AG04450 (cell line): ENCODE measurements at regions not wholly inside any gene's neighbourhood (a gene's known extent, or its start where the extent isn't known, plus 50 kb on each side); places are given as distances from the start of the nearest gene placed in this dataset.

Experiments used
- CTCF ChIA-PET: fragments of 300-600, 350-600 bp; formaldehyde crosslinking; extraction: SDS; loops from one replicate; lab custom pipeline; 2022; ENCODE audit warnings: antibody characterized with exemption, inconsistent platforms; lab: Charles Lee
- POLR2A ChIA-PET: fragments of 350-600 bp; formaldehyde crosslinking; extraction: SDS; loops from one replicate; lab custom pipeline; 2021; ENCODE audit warnings: antibody characterized with exemption, inconsistent platforms; lab: Yijun Ruan, JAX
- DNase-seq: peaks from one replicate; pipeline ENCODE4 v3.0.0-alpha.2; 2011; ENCODE audit warnings: low read depth, low spot score
- H3K27ac ChIP-seq: one replicate; pipeline ENCODE4 v1.5.1; 2012; ENCODE audit warnings: low read depth, low read length, control low read depth
- H3K27me3 ChIP-seq: one replicate; pipeline ENCODE4 v1.6.0; 2012; ENCODE audit warnings: low read length; ENCODE audit not compliant: control insufficient read depth, insufficient read depth
- H3K4me3 ChIP-seq: 2 replicates; pipeline ENCODE4 v1.5.1; 2011; ENCODE audit warnings: mild to moderate bottlenecking, low read depth, low read length, control low read depth
- H3K9me3 ChIP-seq: 2 replicates; pipeline ENCODE4 v1.5.1; 2012; ENCODE audit warnings: low read length; ENCODE audit not compliant: control insufficient read depth, insufficient read depth
- TF ChIP-seq, protein P1 (sequence below): IDR thresholded peaks from 2 replicates; pipeline ENCODE4 v1.5.1; 2011; ENCODE audit warnings: low read depth, low read length, control low read depth, inconsistent platforms

DNA sequence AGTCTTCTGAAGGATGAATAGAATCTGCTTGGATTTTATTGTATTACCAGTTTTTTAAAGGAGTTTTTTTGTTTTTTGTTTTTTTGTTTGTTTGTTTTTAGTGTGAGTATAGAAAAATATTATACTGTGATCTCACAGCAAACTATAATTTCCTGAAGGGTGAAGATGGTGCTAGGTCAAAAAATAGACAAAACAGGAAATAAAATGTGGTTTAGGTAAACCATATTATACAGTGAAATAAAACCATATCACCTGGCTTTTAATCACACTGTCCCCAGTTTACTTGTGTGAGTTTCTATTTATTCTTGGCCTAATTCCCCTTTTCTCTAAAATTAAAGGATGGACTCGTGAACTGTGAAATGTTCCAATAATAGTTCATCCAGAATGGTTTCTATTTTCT is 841.3 kb upstream of the CTNND2 start:
- ChIA-PET POLR2A (no interaction called here), CTCF (no interaction called here)
- no peak for DNase-seq
- H3K27me3 ChIP-seq, result no peaks in the 10 kb centered on the region
- no peak overlapping the region for H3K27ac ChIP-seq
- H3K4me3 ChIP-seq, result no peak overlapping the region
- TF ChIP-seq, protein P1, sequence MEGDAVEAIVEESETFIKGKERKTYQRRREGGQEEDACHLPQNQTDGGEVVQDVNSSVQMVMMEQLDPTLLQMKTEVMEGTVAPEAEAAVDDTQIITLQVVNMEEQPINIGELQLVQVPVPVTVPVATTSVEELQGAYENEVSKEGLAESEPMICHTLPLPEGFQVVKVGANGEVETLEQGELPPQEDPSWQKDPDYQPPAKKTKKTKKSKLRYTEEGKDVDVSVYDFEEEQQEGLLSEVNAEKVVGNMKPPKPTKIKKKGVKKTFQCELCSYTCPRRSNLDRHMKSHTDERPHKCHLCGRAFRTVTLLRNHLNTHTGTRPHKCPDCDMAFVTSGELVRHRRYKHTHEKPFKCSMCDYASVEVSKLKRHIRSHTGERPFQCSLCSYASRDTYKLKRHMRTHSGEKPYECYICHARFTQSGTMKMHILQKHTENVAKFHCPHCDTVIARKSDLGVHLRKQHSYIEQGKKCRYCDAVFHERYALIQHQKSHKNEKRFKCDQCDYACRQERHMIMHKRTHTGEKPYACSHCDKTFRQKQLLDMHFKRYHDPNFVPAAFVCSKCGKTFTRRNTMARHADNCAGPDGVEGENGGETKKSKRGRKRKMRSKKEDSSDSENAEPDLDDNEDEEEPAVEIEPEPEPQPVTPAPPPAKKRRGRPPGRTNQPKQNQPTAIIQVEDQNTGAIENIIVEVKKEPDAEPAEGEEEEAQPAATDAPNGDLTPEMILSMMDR, result no peak
- peaks cover 9% of the 10 kb centered on the region for H3K9me3 ChIP-seq

DNA sequence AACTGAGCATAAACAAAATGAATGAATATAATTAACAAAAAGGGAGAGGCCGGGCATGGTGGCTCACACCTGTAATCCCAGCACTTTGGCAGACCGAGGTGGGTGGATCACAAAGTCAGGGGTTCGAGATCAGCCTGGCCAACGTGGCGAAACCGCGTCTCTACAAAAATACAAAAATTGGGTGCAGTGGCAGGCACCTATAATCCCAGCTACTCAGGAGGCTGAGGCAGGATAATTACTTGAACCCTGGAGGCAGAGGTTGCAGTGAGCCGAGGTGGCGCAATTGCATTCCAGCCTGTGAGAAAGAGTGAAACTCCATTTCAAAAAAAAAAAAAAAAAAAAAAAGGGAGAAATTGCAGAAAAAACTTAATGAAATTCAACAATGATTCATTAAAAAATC is 839.3 kb upstream of the CTNND2 start:
- no peaks in the 10 kb centered on the region for H3K27me3 ChIP-seq
- TF ChIP-seq, protein P1, result no peak
- ChIA-PET POLR2A (no interaction called here), CTCF (no interaction called here)
- no peak overlapping the region for H3K27ac ChIP-seq
- DNase-seq, result no peak
- no peak overlapping the region for H3K4me3 ChIP-seq
- H3K9me3 ChIP-seq, result peaks cover 9% of the 10 kb centered on the region

DNA sequence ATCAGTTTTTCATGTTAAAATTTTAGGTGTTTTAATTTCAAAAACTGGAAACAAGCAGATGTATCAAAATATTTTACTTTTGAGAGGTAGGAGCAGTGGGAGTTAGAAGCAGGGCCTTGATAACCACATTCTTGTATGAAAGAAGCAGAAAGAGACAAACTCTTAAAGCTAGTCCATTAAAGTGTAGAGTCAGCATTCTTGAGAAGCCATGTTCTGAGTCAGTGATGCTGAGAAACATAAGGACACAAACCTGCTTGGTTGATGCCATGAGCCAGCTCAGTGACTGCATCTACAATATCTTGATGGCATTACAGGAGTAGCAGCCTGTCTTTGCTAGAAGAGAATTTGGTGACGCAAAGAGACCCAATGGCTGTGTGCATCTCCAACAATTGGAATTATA is 826.1 kb upstream of the CTNND2 start:
- POLR2A ChIA-PET, result no interaction called here
- Histone ChIP-seq H3K27ac (no peak overlapping the region), H3K9me3 (peaks cover 7% of the 10 kb centered on the region; the same call in 1 of the 2 replicates), H3K4me3 (no peak overlapping the region), H3K27me3 (no peaks in the 10 kb centered on the region)
- TF ChIP-seq, protein P1, result no peak
- no peak for DNase-seq
- CTCF ChIA-PET, result no interaction called here

GRCh38 chr5:12716664-12717063 is 812.4 kb upstream of the CTNND2 start:
- Histone ChIP-seq H3K27me3 (no peaks in the 10 kb centered on the region), H3K4me3 (no peak overlapping the region), H3K9me3 (peaks cover 16% of the 10 kb centered on the region), H3K27ac (no peak overlapping the region)
- TF ChIP-seq, protein P1, result no peak
- no peak for DNase-seq
- POLR2A ChIA-PET, result no interaction called here
- CTCF ChIA-PET, result no interaction called here

DNA sequence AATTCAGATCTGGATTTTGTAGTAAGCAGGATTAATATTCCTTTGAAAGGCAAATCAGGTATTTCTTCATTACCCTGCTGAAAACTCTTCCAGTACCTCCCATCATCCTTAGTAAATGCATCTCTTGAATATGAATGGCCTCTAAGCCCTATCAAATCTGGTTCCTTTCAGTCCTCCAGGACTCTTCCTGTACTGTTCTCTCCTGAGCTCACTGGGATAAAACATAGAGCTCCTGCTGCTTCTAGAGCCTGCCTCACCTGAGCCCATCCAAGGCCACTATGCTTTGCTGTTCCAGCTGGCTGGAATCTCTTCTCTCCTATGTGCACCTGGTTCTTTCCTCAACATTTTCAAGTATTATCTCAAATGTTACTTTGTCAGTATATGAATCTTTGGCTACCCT is 803.3 kb upstream of the CTNND2 start:
- peaks cover 5% of the 10 kb centered on the region; the same call in 1 of the 2 replicates for H3K9me3 ChIP-seq
- TF ChIP-seq, protein P1, result no peak
- CTCF ChIA-PET, result no interaction called here

More for the DNA sequence above, 803.3 kb upstream of the CTNND2 start:
- Histone ChIP-seq H3K27me3 (no peaks in the 10 kb centered on the region), H3K4me3 (no peak overlapping the region), H3K27ac (no peak overlapping the region)
- DNase-seq, result no peak
- POLR2A ChIA-PET, result no interaction called here
